HG03378 (cell line): ENCODE measurements at regions not wholly inside any gene's neighbourhood (a gene's known extent, or its start where the extent isn't known, plus 50 kb on each side); places are given as distances from the start of the nearest gene placed in this dataset.

Experiments used
- ATAC-seq: cut with Tn5 transposase; IDR thresholded peaks from one replicate; pipeline ENCODE4 v1.9.1; 2021; ENCODE audit warnings: mild to moderate bottlenecking, moderate library complexity; ENCODE audit not compliant: unreplicated experiment

GRCh38 chr9:90307891-90308290 lies 334.7 kb downstream of the DIRAS2 start:
- ATAC-seq = no peak

- ATAC-seq = no peak
Observed at GRCh38 chr9:90308691-90309090, 333.9 kb downstream of the DIRAS2 start.

DNA sequence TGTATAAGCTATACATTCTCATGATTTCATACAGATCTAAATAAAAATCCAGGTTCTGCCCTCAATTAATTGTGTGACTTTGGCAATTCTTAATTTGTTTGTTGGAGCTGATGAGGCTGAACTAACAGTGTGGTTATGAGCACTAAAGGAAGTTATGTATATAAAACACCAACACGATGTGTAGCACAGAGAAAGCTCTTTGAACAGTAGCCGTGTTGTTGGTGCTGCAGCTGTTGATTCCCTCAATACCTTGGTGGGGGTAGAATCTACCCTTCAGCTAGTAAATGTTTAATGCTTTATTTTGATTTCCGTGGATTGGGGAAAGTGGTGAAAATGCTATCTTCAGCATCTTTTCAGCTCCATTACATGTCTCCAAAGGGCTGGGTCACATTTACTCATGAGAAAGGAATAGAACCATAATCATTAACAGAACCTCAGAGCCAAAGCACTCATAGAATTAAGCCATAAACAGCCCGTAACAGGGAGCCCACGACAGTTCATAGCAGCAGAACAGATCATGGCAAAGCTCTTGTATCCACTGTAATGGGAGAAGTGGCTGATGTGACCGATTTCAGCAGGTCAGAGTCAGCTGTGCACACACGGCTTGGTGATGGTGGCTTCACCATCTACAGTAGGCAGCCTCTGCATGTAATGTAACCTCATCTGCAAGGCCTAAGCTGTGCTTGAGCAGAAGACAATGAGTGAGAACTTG lies 332.7 kb downstream of the DIRAS2 start:
- ATAC-seq = no peak

DNA sequence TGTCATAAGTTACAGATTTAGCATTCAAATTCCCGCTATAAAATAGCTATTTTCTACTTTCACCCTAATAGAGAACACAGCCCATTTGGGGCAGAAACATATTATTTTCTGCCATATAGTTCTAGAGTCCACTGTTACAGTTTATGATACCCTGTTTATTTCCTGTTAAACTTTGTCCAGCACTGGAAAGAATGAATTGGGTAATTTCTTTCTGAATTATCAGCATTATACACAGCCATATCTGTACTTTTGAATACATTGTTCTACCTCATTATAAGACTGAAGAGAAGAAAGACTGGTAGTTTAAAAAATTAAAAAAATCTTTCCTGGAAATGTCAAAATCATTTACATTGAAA lies 332.1 kb downstream of the DIRAS2 start:
- ATAC-seq = no peak

- no peak for ATAC-seq
Observed at GRCh38 chr9:90311811-90312210, 330.8 kb downstream of the DIRAS2 start.

- ATAC-seq = no peak
Observed at GRCh38 chr9:90322296-90322695, 320.3 kb downstream of the DIRAS2 start.

DNA sequence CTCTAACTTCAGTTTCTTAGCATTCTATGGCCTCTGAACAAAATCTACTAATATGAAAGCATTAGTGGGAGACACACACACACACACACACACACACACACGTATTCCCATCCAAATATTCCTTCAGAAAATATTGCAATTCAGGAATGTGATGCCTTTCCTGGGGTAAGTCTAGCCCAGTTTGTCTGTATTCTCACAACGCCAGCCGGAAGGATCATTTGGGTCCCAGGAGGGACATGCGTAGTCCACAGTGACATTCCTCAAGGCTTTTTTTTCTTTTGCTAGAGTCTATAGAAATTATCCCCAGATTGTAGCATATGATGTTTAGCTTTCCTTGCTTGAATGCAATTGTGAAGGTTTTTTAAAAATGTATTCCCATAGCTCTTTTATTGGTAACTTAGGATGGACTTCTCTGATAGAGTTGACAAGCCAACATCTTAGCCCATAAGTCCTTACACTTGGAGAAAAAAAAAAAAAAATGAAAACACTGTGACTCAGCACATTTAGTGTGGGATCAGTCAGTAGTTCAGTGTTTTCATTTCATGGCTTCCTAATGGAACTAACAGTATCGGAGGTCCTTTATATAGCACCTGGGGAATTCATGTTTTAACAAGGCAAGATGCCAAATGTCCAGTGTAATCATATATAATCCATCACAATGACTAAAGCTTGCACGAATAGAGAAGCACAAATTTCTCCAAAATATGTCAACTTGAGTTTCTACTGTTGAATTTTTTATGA lies 316.5 kb downstream of the DIRAS2 start:
- no peak for ATAC-seq

DNA sequence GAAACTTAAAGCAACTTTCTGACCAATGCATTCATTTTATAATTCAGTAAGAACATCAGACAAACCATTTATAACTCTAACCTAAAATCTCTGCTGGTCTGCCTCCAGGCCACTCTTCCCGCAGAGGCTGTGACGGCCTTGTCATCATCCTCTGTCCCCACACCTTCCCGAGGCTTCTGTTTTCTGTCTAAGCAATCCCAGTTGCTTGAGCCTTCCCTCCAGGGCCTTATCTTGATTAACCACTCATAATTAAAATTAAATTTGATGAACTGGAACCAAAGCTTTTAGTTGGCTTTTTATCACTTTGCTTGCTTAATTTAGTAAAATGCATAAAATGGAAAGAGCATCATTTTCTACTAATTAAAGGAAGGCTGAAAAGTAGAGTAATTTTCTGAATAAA lies 312.4 kb downstream of the DIRAS2 start:
- ATAC-seq = no peak

DNA sequence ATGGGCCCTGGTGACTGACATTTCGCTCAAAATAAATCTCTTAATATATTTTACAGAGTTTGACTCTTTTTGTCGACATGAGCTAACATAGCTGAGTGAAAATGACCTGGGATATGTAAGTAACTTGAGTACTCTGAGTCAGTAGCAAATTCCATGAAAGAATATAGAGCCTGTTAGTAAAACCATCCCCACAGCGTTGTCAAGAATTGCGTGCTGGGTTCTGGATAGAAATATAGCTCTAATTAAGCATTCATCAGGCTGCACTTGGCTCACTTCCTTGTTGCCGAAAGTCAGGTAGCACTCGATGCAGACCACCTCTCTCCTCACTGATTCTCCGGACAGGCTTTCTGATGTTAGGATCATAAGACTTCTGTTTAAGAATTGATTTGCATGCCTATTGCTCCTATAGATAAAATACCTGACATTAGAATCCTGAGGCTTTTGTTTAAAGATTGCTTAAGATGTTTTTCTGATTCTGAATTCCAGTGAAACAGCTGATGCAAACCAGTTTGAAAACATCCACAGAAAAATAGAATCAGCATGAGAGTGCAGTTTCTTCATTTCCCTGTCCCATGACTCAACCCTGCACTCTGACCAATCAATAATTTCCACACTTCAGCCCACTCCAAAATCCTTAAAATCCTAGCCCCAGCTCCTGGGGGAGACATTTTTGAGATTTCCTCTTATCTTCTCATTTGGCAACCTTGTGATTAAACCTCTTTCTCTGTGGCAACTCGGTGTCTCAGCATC lies 310.6 kb downstream of the DIRAS2 start:
- no peak for ATAC-seq

- no peak for ATAC-seq
Observed at GRCh38 chr9:90333226-90333625, 309.4 kb downstream of the DIRAS2 start.

DNA sequence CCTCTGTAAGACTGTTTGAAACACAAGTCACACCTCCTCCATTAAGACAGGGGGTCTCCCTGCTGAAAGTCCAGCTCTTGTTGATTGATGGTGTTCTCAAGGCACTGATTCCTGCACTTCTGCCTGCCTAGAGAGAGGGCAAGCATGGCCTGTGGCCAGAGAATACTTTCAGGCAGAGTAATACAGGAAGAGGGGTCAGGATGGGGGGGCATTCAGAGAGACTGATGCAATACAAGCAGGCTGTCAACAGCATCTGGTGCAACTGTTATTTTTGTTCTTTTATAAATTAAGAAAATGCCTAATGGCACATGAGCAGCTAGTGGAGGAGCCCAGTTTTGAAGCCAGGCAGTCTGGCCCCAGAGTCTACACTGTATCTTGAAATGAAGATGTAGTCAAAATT lies 302.2 kb downstream of the DIRAS2 start:
- ATAC-seq = no peak

- ATAC-seq = no peak
Observed at GRCh38 chr9:90342607-90343006, 300.0 kb downstream of the DIRAS2 start.

GRCh38 chr9:90343366-90343765 lies 299.3 kb downstream of the DIRAS2 start:
- no peak for ATAC-seq

DNA sequence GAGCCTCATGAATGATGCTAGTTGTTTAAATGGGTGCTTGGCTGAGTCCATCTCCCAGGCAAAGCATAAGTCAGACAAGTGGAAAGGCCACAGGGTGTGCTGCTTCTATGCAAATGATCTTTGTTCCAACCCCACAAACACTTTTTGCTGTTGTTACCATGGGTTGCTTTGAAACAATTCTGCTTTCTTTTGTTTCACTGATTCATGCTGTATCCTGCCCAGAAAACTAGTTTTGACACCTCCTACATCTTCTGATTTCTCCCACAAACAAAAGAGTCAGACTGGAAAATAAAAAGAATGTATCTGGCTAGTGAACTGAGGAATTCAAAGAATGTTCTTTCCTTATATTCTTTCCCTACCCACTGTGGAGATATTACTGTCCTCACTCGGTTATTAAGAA lies 298.6 kb downstream of the DIRAS2 start:
- no peak for ATAC-seq

GRCh38 chr9:90365666-90366065 lies 277.0 kb downstream of the DIRAS2 start:
- no peak for ATAC-seq

GRCh38 chr9:90368241-90368640 lies 274.4 kb downstream of the DIRAS2 start:
- ATAC-seq = no peak

DNA sequence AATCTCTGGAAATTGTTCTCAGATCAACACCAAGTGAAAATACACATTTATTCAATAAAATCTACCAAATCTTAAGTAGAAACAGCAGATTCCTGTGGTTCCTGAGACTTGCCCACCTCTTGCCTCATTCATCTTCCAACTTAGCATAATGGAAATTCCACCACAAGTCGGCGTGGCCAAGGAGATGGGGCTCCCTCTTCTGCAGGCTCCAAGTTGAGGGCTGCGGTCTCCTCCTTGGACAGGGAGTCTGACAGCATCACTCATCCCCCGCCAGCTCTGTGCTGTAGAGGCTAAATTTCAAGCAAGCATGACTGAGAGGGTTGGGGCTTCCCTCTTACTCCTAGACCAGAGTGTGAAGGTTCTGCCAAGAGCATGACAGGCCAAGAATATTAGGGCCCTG lies 273.7 kb downstream of the DIRAS2 start:
- no peak for ATAC-seq

DNA sequence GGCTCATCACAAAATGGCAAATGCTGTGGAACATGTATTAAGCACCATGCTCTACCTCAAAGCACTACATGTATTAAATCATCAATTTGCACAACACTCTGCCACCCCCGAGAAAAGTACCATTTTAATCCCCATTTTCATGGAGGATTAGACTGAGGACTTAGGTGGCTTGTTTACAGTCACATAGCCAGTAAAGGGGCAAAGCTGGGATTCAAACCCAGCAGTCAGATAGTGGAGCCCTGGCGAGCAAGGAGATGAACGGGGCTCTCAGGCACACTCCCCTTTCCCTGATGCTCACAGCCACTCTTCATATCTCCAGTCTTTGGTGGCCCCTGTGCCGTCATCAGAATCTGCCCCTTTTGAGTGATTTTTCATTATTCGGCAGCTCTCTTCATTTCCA lies 262.9 kb downstream of the DIRAS2 start:
- ATAC-seq = no peak

DNA sequence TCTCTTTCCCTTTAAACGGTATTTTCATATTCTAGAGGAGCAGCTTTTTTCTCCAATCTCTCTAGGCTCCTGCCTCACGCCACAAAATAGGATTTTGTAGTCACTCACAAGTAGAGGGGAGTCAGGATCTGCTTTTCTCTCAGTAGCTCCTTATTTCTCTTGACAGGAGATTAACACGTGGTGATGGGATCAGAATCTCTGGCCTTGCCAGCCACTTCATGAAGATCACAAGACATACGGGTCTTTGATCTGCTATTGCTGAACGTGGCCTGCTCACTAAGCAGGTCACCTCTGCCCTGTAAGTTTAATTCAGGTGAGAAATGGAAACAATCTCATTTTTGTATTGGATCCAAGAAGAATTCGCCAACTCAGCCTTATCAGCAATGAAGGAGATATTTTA lies 257.5 kb downstream of the DIRAS2 start:
- no peak for ATAC-seq

GRCh38 chr9:90393365-90394152 lies 249.1 kb downstream of the DIRAS2 start:
- no peak for ATAC-seq

DNA sequence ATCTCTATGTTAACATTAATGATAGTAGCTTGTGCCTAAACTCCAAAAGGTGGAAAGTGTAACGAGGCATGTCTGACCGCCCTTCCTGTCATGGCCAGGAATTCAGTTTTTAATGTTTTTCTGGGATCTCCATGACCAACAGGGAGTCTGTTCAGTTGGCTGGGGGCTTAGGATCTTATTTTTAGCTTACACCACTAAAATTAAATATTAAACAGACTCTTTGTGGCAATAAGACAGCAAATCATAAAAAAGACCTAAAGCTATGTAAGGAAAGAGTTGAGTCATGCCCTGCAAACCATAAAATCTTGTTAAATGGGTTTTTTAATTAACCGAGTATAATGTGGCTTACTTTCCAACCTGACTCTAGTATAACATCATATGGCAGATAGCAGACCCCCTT lies 247.8 kb downstream of the DIRAS2 start:
- no peak for ATAC-seq
